ENCODE measurements at regions not wholly inside any gene's neighbourhood (a gene's known extent, or its start where the extent isn't known, plus 50 kb on each side); places are given as distances from the start of the nearest gene placed in this dataset.

DNA sequence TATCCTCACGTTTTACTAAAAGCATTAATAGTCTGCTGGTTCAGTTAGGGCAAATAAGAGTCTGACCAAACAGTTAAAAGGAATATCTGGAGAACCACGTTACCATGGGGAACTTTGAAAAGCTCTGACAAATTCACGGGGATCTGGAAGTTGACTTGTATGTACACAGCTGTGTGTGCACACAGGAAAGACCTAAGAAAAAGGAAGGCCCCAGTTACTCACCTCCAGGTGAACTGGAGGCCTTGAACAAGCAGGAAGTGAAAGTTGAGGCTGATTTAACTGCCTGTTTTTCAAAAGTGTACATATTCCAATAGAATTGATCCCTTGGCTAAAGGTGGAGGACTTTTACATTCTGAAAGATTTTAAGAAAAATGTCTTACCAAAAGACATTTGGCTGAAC lies 1891.6 kb upstream of the PCDH20 start:
- Histone ChIP-seq H3K4me1 (no peaks in the 10 kb centered on the region), H3K4me3 (no peak overlapping the region), H3K27me3 (no peaks in the 10 kb centered on the region), H3K9me3 (peaks cover 5% of the 10 kb centered on the region), H3K27ac (no peak overlapping the region), H3K36me3 (no peaks in the 10 kb centered on the region)
- 75% methylated on average over 3 of the region's 3 CpGs for WGBS
- TF ChIP-seq, protein P1, sequence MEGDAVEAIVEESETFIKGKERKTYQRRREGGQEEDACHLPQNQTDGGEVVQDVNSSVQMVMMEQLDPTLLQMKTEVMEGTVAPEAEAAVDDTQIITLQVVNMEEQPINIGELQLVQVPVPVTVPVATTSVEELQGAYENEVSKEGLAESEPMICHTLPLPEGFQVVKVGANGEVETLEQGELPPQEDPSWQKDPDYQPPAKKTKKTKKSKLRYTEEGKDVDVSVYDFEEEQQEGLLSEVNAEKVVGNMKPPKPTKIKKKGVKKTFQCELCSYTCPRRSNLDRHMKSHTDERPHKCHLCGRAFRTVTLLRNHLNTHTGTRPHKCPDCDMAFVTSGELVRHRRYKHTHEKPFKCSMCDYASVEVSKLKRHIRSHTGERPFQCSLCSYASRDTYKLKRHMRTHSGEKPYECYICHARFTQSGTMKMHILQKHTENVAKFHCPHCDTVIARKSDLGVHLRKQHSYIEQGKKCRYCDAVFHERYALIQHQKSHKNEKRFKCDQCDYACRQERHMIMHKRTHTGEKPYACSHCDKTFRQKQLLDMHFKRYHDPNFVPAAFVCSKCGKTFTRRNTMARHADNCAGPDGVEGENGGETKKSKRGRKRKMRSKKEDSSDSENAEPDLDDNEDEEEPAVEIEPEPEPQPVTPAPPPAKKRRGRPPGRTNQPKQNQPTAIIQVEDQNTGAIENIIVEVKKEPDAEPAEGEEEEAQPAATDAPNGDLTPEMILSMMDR (IDR thresholded peaks at IDR 0.05) = no peak
- TF ChIP-seq POLR2A (IDR thresholded peaks at IDR 0.05) = no peak
- TF ChIP-seq EP300 (IDR thresholded peaks at IDR 0.05) = no peak
- no peak for TF ChIP-seq POLR2AphosphoS5 (IDR thresholded peaks at IDR 0.05)
- no peak for DNase-seq (ENCODE audit: low spot score in 2 of 2)

DNA sequence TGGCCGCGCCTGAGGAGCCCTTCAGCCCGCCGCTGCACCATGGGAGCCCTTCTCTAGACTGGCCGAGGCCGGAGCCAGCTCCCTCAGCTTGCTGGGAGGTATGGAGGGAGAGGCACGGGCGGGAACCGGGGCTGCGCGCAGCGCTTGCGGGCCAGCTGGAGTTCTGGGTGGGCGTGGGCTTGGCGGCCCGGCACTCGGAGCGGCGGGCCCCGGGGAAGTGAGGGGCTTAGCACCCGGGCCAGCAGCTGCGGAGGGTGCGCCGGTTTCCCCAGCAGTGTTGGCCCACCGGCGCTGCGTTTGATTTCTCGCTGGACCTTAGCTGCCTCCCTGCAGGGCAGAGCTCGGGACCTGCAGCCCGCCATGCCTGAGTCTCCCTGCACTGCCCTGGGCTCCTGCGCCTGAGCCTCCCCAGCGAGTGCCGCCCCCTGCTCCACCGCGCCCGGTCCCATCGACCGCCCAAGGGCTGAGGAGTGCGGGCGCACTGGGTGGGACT lies 1890.0 kb upstream of the PCDH20 start:
- H3K9me3 ChIP-seq = peaks cover 5% of the 10 kb centered on the region
- no peaks in the 10 kb centered on the region for H3K4me1 ChIP-seq
- H3K27ac ChIP-seq = no peak overlapping the region
- no peaks in the 10 kb centered on the region for H3K36me3 ChIP-seq
- no peak for DNase-seq (ENCODE audit: low spot score in 2 of 2)
- TF ChIP-seq, protein P1 (IDR thresholded peaks at IDR 0.05) = no peak
- no peak for TF ChIP-seq POLR2AphosphoS5 (IDR thresholded peaks at IDR 0.05)
- TF ChIP-seq EP300 (IDR thresholded peaks at IDR 0.05) = no peak
- no peak for TF ChIP-seq POLR2A (IDR thresholded peaks at IDR 0.05)
- no peaks in the 10 kb centered on the region for H3K27me3 ChIP-seq
- 93% methylated on average over 23 of the region's 40 CpGs for WGBS
- no peak overlapping the region for H3K4me3 ChIP-seq

GRCh38 chr13:63304497-63304896 lies 1888.8 kb upstream of the PCDH20 start:
- Histone ChIP-seq H3K4me1 (no peaks in the 10 kb centered on the region), H3K27me3 (no peaks in the 10 kb centered on the region), H3K27ac (no peak overlapping the region), H3K4me3 (no peak overlapping the region), H3K9me3 (peaks cover 5% of the 10 kb centered on the region), H3K36me3 (no peaks in the 10 kb centered on the region)
- no peak for TF ChIP-seq EP300 (IDR thresholded peaks at IDR 0.05)
- TF ChIP-seq POLR2A (IDR thresholded peaks at IDR 0.05) = no peak
- TF ChIP-seq, protein P1 (IDR thresholded peaks at IDR 0.05) = no peak
- no peak for TF ChIP-seq POLR2AphosphoS5 (IDR thresholded peaks at IDR 0.05)
- DNase-seq (ENCODE audit: low spot score in 2 of 2) = no peak
- 92% methylated on average over 4 of the region's 4 CpGs for WGBS

- Histone ChIP-seq H3K36me3 (no peaks in the 10 kb centered on the region), H3K27ac (no peak overlapping the region), H3K27me3 (no peaks in the 10 kb centered on the region), H3K4me1 (no peaks in the 10 kb centered on the region), H3K4me3 (no peak overlapping the region), H3K9me3 (no peaks in the 10 kb centered on the region)
- WGBS = 74% methylated on average over 3 of the region's 3 CpGs
- TF ChIP-seq EP300 (IDR thresholded peaks at IDR 0.05) (no peak), POLR2AphosphoS5 (IDR thresholded peaks at IDR 0.05) (no peak), POLR2A (IDR thresholded peaks at IDR 0.05) (no peak)
- TF ChIP-seq, protein P1 (IDR thresholded peaks at IDR 0.05) = no peak
- no peak for DNase-seq (ENCODE audit: low spot score in 2 of 2)
These were observed 1884.3 kb upstream of the PCDH20 start for GRCh38 chr13:63299866-63300394.

- no peaks in the 10 kb centered on the region for H3K9me3 ChIP-seq
- WGBS = 54% methylated on average over 2 of the region's 2 CpGs
- H3K36me3 ChIP-seq = no peaks in the 10 kb centered on the region
- no peak for DNase-seq (ENCODE audit: low spot score in 2 of 2)
- H3K4me1 ChIP-seq = no peaks in the 10 kb centered on the region
- H3K27me3 ChIP-seq = no peaks in the 10 kb centered on the region
- H3K27ac ChIP-seq = no peak overlapping the region
- TF ChIP-seq POLR2A (IDR thresholded peaks at IDR 0.05) (no peak), POLR2AphosphoS5 (IDR thresholded peaks at IDR 0.05) (no peak), EP300 (IDR thresholded peaks at IDR 0.05) (no peak)
- TF ChIP-seq, protein P1 (IDR thresholded peaks at IDR 0.05) = no peak
- no peak overlapping the region for H3K4me3 ChIP-seq
These were observed 1881.5 kb upstream of the PCDH20 start for GRCh38 chr13:63297163-63297562.

Data from suprapubic skin (tissue), 4 donors.